Mucosa of descending colon (tissue), 3 donors: ENCODE measurements at regions not wholly inside any gene's neighbourhood (a gene's known extent, or its start where the extent isn't known, plus 50 kb on each side); places are given as distances from the start of the nearest gene placed in this dataset.

Source experiments
- ATAC-seq: fragments of 200-7000 bp; cut with Tn5 transposase; one replicate; pipeline ENCODE4 v1.9.1; 2020; ENCODE audit warnings: mild to moderate bottlenecking, moderate library complexity
- DNase-seq, 3 donors: peaks; one replicate each; pipeline ENCODE4 v3.0.0-alpha.2; 2020
- H3K36me3 ChIP-seq: fragments of 200-600 bp; one replicate; pipeline ENCODE4 v1.8.0; 2021; ENCODE audit warnings: low read depth, mild to moderate bottlenecking
- H3K4me1 ChIP-seq: fragments of 200-600 bp; one replicate; pipeline ENCODE4 v1.8.0; 2021; ENCODE audit warnings: low read depth, mild to moderate bottlenecking
- H3K4me3 ChIP-seq: fragments of 200-600 bp; one replicate; pipeline ENCODE4 v1.8.0; 2021; ENCODE audit warnings: mild to moderate bottlenecking
- H3K9me3 ChIP-seq: fragments of 200-600 bp; one replicate; pipeline ENCODE4 v1.8.0; 2021; ENCODE audit warnings: mild to moderate bottlenecking
- intact Hi-C, 2 donors: fragments of 100-400 bp; cut with DNase I in 1 of 2; cut with micrococcal nuclease in 1 of 2; formaldehyde crosslinking; loops; one replicate each; pipeline versions ENCODE4 v1.11.0 to v1.11.1; 2022; cut with DNase I, micrococcal nuclease
- TF ChIP-seq, protein P1 (sequence below): fragments of 200-600 bp; IDR thresholded peaks from one replicate; pipeline ENCODE4 v1.8.0; 2022; ENCODE audit warnings: antibody characterized with exemption, mild to moderate bottlenecking
- donor health status: DM: no; HTN: no; CAD: no; lungs with moderate emphysema.
- donor health status: DM: no; HTN: no; CAD: no.
- donor health status: DM: no; HTN: yes; CAD: no.

DNA sequence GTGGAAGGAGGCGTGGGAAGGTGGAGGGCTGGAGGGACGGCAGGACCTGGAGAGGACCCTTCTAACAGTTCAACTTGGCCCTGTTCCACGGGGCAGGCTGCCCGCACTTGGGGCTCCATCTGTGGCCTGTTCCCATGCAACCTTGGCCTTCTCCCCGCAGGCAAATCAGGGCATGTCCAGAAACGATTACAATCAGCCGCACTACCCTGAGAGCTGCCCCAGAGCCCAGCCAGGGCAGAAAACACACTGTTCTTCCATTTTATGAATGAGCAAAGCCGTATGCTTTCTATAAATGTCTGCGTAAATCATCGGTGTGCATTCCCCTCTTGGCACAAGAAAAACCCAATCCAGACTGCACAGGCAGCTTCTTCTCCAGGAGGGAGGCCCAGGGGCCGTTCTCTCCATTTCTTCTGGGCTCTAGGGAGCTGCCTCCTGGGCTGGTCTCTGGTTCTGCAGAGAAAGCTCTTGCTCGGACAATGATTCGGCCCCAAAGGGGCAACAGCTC lies 228.7 kb downstream of the SOX9 start:
- DNase-seq (no peak), ATAC-seq (no peak)
- Histone ChIP-seq H3K4me1 (no peaks in the 10 kb centered on the region), H3K9me3 (no peaks in the 10 kb centered on the region), H3K36me3 (no peaks in the 10 kb centered on the region), H3K4me3 (no peak overlapping the region)
- intact Hi-C loops = no loop called here
- TF ChIP-seq, protein P1, sequence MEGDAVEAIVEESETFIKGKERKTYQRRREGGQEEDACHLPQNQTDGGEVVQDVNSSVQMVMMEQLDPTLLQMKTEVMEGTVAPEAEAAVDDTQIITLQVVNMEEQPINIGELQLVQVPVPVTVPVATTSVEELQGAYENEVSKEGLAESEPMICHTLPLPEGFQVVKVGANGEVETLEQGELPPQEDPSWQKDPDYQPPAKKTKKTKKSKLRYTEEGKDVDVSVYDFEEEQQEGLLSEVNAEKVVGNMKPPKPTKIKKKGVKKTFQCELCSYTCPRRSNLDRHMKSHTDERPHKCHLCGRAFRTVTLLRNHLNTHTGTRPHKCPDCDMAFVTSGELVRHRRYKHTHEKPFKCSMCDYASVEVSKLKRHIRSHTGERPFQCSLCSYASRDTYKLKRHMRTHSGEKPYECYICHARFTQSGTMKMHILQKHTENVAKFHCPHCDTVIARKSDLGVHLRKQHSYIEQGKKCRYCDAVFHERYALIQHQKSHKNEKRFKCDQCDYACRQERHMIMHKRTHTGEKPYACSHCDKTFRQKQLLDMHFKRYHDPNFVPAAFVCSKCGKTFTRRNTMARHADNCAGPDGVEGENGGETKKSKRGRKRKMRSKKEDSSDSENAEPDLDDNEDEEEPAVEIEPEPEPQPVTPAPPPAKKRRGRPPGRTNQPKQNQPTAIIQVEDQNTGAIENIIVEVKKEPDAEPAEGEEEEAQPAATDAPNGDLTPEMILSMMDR = no peak

DNA sequence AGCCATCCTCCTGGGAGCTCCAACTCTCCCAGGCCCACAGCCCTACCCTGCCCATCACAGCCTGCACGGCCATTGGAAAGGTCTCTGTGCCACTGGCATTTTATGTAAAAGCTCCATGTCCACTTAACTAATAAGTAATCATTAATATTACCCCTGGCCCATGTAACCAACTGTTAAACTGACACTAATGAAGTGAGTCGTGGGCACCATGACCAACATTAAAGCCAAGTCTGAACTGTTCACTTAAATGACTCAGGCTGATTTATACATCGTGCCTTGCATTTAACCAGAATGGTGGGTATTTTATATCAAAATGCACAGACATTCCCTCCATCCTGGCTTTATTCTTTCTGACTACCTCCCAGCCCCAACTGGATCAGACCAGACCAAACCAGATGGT lies 229.3 kb downstream of the SOX9 start:
- H3K9me3 ChIP-seq = no peaks in the 10 kb centered on the region
- DNase-seq (no peak), ATAC-seq (no peak)
- intact Hi-C loops = no loop called here
- H3K4me1 ChIP-seq = no peaks in the 10 kb centered on the region
- no peak overlapping the region for H3K4me3 ChIP-seq
- no peaks in the 10 kb centered on the region for H3K36me3 ChIP-seq
- TF ChIP-seq, protein P1 = no peak

DNA sequence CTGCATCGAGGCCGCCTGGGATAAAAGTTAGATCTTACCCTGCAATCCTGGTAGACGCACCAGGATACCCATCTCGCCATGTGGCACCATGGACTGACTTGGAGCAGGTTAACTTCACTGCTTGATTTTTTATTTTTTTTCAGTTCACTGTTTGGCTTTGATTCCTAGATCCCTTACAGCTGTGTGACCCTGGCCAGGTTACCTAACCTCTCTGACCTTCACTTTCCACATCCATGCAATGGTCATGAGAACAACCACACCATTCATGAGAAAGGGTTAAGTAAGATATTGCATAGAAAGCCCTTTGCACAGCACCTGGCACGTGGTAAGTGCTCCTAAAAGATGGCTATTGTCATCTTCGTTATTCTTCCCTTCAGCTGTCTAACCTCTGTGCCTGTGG lies 230.5 kb downstream of the SOX9 start:
- intact Hi-C loops = no loop called here
- no peak overlapping the region for H3K4me3 ChIP-seq
- no peaks in the 10 kb centered on the region for H3K4me1 ChIP-seq
- TF ChIP-seq, protein P1 = no peak
- H3K36me3 ChIP-seq = no peaks in the 10 kb centered on the region
- H3K9me3 ChIP-seq = no peaks in the 10 kb centered on the region
- ATAC-seq = no peak
- DNase-seq = no peak

DNA sequence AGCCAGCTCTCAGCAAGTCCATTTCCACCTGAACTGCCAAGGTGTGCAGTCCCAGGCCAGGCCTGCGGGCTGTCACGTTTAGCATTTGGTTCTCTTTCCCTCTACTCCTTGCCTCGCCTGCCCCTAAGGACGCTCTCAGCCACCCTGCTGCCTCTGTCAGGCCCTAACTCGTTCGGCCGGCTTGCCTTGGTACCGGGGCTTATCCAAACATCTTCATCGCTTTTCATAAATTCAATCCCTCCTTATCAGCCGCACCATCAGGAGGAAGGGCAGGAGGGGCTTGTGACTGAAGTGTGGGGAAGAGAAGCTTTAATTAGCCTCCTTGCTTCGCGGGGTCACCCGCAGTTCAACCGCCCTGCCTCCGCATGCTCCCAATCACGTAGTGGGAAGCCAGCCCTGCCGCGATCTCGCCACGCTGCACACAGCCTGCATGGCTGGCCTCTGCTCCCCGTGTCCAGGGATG lies 231.1 kb downstream of the SOX9 start:
- Histone ChIP-seq H3K36me3 (no peaks in the 10 kb centered on the region), H3K4me3 (no peak overlapping the region), H3K4me1 (no peaks in the 10 kb centered on the region), H3K9me3 (no peaks in the 10 kb centered on the region)
- TF ChIP-seq, protein P1 = no peak
- ATAC-seq (no peak), DNase-seq (no peak)
- intact Hi-C loops = no loop called here

DNA sequence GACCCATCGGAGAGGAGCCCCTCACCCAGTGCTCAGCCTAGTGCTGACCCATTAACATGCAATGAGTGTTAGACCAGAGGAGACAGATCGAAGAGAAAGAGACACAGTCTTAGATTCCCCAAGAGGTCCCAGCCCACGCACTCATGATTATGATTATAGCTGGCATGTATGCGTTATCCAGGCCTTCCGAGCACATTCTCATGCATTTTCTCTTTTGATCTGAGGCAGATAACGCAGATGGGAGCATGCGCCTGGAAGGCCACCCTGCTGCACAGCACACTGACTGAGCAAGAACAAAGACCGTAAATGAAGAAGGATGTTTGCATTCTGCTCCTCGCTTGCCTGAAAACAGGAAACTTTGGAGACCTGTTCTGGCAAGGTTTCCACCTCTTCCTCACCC lies 232.7 kb downstream of the SOX9 start:
- intact Hi-C loops = no loop called here
- Histone ChIP-seq H3K4me3 (no peak overlapping the region), H3K36me3 (no peaks in the 10 kb centered on the region), H3K9me3 (no peaks in the 10 kb centered on the region), H3K4me1 (no peaks in the 10 kb centered on the region)
- TF ChIP-seq, protein P1 = no peak
- DNase-seq (no peak), ATAC-seq (no peak)

DNA sequence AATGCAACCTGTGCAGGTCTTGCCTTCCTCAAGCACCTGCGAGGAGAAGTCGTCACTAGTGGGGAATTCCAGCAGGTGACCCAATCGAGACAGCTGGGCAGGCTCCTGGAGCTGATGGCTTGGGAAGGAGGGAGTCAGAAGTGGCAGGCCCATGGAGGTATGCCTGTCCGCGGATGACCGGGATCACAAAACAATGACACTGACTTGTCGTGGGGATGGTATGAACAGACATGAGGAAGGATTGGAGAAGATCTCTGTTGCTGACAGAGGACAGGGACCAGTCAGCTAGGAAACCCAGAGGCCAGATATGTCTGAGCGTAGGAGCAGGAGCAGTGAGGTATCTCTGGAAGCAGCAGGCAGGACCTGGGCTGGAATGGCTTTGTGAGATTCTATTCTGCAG lies 233.3 kb downstream of the SOX9 start:
- no peak for DNase-seq
- Histone ChIP-seq H3K36me3 (no peaks in the 10 kb centered on the region), H3K4me1 (no peaks in the 10 kb centered on the region), H3K9me3 (no peaks in the 10 kb centered on the region), H3K4me3 (no peak overlapping the region)
- intact Hi-C loops = no loop called here
- TF ChIP-seq, protein P1 = no peak
- no peak for ATAC-seq
